Right ventricle myocardium inferior (tissue), 1 donor: ENCODE measurements at regions not wholly inside any gene's neighbourhood (a gene's known extent, or its start where the extent isn't known, plus 50 kb on each side); places are given as distances from the start of the nearest gene placed in this dataset.

Experiments
- ATAC-seq: fragments of 200-7000 bp; cut with Tn5 transposase; one replicate; pipeline ENCODE4 v1.9.1; 2020; ENCODE audit warnings: mild to moderate bottlenecking, moderate library complexity
- DNase-seq: peaks from one replicate; pipeline ENCODE4 v3.0.0; 2021; ENCODE audit errors: missing footprints
- intact Hi-C: fragments of 100-400 bp; cut with DNase I; formaldehyde crosslinking; loops from one replicate; pipeline ENCODE4 v1.11.0; 2022
- donor health status: DM: no; HTN: yes; CAD: no; lungs with severe emphysema.

GRCh38 chr2:66322506-66323260, 112.2 kb upstream of the MEIS1 start:
- DNase-seq (no peak), ATAC-seq (no peak)
- intact Hi-C loops: no loop called here

- no peak for ATAC-seq
Measured at GRCh38 chr2:66318009-66318561, 116.8 kb upstream of the MEIS1 start.

GRCh38 chr2:66317268-66317890, 117.5 kb upstream of the MEIS1 start:
- ATAC-seq (no peak), DNase-seq (no peak)
- intact Hi-C loops: no loop called here

More at GRCh38 chr2:66318009-66318561, 116.8 kb upstream of the MEIS1 start:
- no peak for DNase-seq
- intact Hi-C loops: no loop called here

- ATAC-seq (no peak), DNase-seq (no peak)
- intact Hi-C loops: no loop called here
Measured at GRCh38 chr2:66306483-66306882, 128.4 kb upstream of the MEIS1 start.

- ATAC-seq: peak; percentile 80
- DNase-seq: peak; percentile 73
- intact Hi-C loops: no loop called here
Measured at GRCh38 chr2:66305718-66306117, 129.2 kb upstream of the MEIS1 start.

- intact Hi-C loops: no loop called here
- ATAC-seq: no peak
- DNase-seq: no peak
Measured at GRCh38 chr2:66303471-66303870, 131.5 kb upstream of the MEIS1 start.

GRCh38 chr2:66301767-66302140, 133.2 kb upstream of the MEIS1 start:
- ATAC-seq (no peak), DNase-seq (no peak)
- intact Hi-C loops: no loop called here

- DNase-seq (peak; percentile 76), ATAC-seq (peak; percentile 75)
- intact Hi-C loops: no loop called here
Measured at GRCh38 chr2:66301022-66301766, 133.7 kb upstream of the MEIS1 start.

GRCh38 chr2:66283787-66284186, 151.1 kb upstream of the MEIS1 start:
- ATAC-seq: no peak
- intact Hi-C loops: no loop called here
- DNase-seq: no peak

GRCh38 chr2:66281980-66282379, 152.9 kb upstream of the MEIS1 start:
- intact Hi-C loops: no loop called here
- ATAC-seq: no peak
- DNase-seq: no peak

- DNase-seq: no peak
Measured at GRCh38 chr2:66279024-66279423, 155.9 kb upstream of the MEIS1 start.

GRCh38 chr2:66275984-66276383, 158.9 kb upstream of the MEIS1 start:
- ATAC-seq (no peak), DNase-seq (no peak)
- intact Hi-C loops: no loop called here

More at GRCh38 chr2:66279024-66279423, 155.9 kb upstream of the MEIS1 start:
- intact Hi-C loops: no loop called here
- ATAC-seq: no peak

GRCh38 chr2:66273933-66274490, 160.9 kb upstream of the MEIS1 start:
- no peak for ATAC-seq
- intact Hi-C loops: no loop called here
- DNase-seq: no peak

- ATAC-seq: no peak
- DNase-seq: no peak
- intact Hi-C loops: no loop called here
Measured at GRCh38 chr2:66272751-66273150, 162.2 kb upstream of the MEIS1 start.

- DNase-seq (no peak), ATAC-seq (no peak)
- intact Hi-C loops: no loop called here
Measured at GRCh38 chr2:66271777-66272176, 163.1 kb upstream of the MEIS1 start.

GRCh38 chr2:66270247-66270646, 164.7 kb upstream of the MEIS1 start:
- no peak for ATAC-seq
- DNase-seq: no peak
- intact Hi-C loops: no loop called here

- intact Hi-C loops: no loop called here
- no peak for ATAC-seq
- no peak for DNase-seq
Measured at GRCh38 chr2:66269166-66269565, 165.8 kb upstream of the MEIS1 start.

GRCh38 chr2:66268756-66269155, 166.2 kb upstream of the MEIS1 start:
- ATAC-seq (no peak), DNase-seq (no peak)
- intact Hi-C loops: no loop called here

GRCh38 chr2:66264354-66264753, 170.6 kb upstream of the MEIS1 start:
- ATAC-seq (no peak), DNase-seq (no peak)
- intact Hi-C loops: no loop called here
